GM18498 (cell line): ENCODE measurements at regions not wholly inside any gene's neighbourhood (a gene's known extent, or its start where the extent isn't known, plus 50 kb on each side); places are given as distances from the start of the nearest gene placed in this dataset.
"Not testable (repeated sequence)": the region's sequence is repeated elsewhere in the genome, so short reads cannot be mapped to it uniquely, and the experiment has no call there.

Experiments used
- ATAC-seq: cut with Tn5 transposase; IDR thresholded peaks from one replicate; pipeline ENCODE4 v1.9.1; 2021; ENCODE audit warnings: mild to moderate bottlenecking, moderate library complexity; ENCODE audit not compliant: unreplicated experiment

GRCh38 chr7:24428676-24429075 lies 144.6 kb upstream of the PALS2 start:
- ATAC-seq = no peak

DNA sequence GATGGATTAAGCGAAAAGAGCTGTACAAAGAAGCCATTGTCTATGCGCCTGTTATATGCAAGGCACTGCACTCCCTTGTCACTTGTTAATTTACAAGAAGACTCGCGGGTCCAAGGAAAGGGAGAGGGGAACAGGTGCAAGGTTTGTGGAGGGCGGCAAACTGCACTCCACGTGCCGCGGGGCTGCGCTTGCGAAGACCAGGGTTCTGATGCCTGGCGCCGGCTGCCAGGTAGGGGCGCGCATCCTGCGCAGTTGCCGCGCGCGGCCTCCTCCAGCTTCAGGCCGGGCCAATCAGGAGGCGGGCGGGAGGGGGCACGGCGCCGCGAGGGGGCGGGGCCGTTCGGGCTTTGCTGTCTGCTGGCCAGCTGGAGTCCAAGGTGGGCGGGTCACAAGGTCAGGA lies 140.6 kb upstream of the PALS2 start:
- no peak for ATAC-seq

DNA sequence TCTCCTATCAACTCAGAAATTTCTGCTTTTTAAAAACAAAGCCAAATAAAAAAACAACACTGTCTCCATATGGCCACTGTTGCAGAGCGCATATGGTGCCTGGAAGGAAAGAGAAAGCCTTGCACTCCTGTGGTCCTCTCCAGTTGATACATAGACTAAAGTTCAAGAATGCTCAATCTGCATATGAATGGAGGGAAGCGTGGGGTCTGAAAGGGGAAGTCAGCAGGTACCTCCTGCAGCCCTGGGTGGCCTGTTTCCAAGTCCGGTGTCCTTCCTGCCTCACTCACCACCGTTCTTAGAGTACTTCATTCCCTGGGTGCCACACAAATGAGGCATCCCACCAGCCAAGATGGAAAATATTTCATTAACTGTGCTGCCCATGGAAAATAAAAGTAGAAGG lies 138.3 kb upstream of the PALS2 start:
- ATAC-seq = no peak

DNA sequence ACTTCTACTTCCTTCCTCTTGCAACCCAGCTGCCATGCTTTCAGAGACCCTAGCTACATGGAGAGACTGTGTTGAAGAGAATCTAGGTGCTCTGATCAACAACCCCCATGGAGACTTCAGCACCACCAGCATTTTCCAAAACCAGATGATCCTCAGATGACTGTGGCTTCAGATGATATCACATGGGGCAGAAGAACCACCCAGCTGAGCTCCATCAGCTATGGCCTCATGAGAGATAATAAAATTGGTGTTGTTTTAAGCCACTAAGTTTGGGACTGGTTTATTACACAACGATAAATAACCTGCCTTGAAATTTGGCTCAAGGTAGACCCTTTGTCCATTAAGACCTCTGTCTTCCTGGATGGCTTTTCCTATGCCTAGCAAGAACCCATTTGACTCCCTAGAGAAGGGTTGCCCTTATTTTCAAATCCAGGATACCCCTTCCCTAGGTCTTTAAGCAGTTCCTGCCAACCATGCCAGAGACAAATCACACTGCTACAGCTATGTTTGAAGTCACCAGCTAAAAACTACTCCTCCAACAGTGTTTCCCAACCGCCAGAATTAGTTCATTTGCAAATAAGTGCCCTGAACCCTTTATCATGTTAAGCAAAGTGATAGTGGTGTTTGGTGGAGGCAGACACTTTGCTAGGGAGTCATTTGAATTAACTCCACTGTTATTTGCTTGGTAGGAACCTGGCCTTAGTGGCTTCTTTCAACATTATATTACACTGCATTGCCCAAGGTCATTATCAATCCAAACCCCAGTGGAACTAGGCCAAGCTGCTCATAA lies 136.9 kb upstream of the PALS2 start:
- no peak for ATAC-seq

DNA sequence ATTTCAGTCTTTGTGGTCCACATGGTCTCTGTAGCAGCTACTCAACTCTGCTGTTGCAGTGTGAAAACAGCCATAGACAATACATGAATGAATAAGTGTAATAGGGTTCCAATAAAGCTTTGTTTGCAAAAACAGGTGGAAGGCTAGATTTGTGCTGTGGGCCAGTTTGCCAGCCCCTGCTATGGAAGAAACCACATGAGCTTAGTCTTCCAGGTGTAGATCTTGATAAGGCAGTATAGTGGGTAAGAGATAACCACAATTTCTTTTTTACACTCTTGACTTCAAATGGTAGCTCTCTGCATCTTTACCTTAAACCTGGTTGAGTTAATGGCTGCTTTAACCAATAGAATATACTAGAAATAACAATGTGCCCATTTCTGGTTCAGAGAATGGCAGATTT lies 135.0 kb upstream of the PALS2 start:
- no peak for ATAC-seq

- not testable (repeated sequence) for ATAC-seq
Observed at GRCh38 chr7:24439104-24439503, 134.1 kb upstream of the PALS2 start.

- ATAC-seq = no peak
Observed at GRCh38 chr7:24440892-24441291, 132.4 kb upstream of the PALS2 start.

- ATAC-seq = peak; percentile 72
Observed at GRCh38 chr7:24441314-24442027, 131.8 kb upstream of the PALS2 start.

DNA sequence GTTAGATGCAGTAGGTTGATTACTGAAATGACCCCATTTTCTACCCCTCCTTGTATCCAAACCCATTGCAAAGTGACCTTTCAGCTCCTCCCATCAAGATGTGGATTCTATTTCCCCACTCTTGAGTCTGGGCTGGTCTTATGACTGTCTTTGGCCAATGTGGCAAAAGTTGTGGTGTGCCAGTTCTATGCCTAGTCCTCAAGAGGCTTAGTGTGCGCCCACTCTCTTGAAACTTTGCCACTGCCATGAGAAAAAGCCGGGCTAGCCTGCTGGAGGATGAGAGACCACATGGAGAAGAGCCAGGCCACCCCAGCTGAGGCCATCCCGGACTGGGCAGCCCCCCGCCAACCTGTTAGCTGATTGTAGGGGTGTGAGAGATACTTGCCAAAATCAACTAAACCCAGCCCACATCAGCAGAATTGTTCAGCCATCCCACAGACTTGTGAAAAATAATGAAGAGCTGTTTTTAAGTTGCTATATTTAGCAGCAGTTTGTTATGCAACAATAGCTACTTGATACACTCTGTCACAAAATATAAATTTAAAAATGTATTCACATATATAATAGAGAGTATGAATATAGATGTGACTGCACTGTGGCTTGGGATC lies 131.0 kb upstream of the PALS2 start:
- ATAC-seq = peak; percentile 48

GRCh38 chr7:24444666-24445440 lies 128.4 kb upstream of the PALS2 start:
- no peak for ATAC-seq

GRCh38 chr7:24448038-24448437 lies 125.2 kb upstream of the PALS2 start:
- no peak for ATAC-seq

DNA sequence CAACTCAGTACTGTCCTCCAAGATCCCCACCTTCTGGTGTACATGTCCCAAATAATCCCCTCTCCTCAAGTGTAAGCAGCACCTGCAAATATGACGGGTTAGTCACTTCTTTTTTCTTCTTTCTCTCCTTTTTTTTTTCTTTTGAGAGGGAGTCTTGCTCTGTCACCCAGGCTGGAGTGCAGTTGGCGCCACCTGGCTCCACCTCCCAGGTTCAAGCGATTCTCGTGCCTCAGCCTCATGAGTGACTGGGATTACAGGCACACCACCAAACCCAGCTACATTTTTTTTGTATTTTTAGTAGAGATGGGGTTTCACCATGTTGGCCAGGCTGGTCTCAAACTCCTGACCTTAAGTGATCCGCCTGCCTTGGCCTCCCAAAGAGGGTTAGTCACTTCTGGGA lies 123.8 kb upstream of the PALS2 start:
- ATAC-seq = not testable (repeated sequence)

DNA sequence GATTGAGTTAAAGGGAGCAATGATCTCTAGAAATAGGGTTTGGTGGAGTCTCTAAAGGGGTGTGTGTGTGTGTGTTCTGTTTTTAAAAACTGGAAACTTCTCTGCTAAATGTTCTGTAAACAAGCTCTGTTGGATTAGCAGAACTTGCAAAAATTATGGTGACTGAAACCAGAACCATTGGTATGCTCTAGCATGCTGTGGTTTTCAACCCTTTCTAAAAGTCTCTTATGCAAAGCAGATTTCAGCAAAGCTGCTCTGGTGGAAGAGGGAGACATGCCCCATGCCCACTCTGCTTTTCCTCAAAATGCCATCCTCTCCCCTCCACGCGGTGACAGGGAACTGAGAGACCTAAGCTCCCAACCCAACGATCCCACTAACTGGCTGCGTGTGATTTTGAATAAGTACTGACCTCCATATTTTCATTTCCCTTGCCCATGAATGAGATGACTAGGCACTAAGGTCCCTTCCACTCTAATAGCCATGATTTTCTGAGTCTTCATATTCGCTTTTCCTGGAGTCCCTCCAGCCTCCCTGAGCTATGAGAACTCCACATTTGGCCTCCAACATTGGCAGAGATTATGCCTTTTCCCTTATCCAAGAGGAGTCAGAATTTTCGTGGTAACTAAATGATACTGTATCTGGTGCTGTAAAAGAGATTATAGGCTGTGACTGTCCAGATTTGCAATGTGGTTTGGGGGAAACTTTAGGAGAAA lies 117.3 kb upstream of the PALS2 start:
- ATAC-seq = peak; percentile 94

DNA sequence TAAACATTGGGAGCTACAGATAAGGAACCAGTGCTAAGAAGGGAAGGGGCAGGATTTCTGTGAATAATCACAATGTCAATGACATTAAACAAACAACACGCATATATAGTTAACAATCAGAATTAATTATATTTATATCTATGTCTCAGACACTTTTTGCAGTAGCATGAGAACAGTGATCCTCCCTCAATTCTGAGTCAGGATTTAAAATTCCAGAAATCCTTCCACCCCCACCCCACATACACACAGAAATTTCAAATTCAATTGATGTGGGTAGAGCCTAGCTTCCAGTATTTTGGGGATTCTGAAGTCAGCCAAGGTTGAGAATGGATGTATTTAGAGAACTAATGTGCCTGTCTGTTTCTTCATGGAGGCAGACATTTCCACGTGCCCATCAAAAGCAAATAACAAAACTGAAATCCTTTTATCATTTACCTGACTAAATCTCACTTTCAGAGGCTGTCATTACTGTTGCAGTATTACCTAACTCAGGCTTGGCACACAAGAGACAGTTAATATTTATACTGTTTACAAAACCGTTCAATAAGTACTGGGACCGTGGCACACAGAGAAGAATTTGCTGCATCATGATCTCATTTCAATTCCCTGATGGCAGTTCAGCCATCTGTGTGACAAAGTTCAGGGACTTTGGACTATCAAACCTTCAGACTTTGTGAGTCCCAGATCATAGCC lies 116.6 kb upstream of the PALS2 start:
- ATAC-seq = peak; percentile 49

GRCh38 chr7:24457219-24457558 lies 116.1 kb upstream of the PALS2 start:
- no peak for ATAC-seq

DNA sequence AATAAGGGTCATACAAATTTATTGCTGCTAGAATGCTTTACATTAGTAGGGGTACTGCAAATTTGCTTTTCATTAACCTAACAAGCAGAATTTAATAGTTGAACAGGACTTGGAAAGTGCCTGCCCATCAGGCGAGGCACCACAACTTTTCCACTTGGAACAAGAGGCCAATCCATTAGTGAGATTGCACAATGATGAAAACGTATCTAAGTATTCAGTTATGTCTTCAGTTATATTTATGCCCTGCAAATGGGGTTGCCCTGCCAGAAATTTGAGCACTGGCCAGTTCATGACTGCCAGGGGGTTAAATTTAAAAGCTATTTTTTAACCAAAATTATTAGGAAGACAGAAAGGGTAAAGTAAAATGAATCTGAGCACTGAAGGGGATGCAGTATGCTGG lies 111.1 kb upstream of the PALS2 start:
- no peak for ATAC-seq

- ATAC-seq = no peak
Observed at GRCh38 chr7:24462984-24463383, 110.3 kb upstream of the PALS2 start.

GRCh38 chr7:24463474-24463873 lies 109.8 kb upstream of the PALS2 start:
- no peak for ATAC-seq

DNA sequence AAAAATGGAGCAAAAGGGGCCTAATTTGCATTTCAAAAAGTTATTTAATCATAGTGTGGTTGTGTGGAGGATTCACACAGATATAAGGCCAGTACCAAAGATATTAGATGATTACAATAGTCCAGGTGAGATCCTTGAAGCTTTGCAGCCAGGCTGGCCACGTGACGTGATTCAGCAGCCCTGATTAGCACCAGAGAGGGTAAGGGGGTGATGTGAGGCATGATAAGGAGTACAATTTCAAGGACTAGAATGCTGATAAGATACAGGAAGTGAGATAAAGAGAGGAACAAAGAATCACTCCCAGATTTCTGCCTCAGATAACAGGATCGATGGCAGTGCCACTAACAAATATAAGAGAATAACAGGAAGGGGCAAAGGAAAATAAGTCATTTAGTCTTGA lies 108.4 kb upstream of the PALS2 start:
- no peak for ATAC-seq

DNA sequence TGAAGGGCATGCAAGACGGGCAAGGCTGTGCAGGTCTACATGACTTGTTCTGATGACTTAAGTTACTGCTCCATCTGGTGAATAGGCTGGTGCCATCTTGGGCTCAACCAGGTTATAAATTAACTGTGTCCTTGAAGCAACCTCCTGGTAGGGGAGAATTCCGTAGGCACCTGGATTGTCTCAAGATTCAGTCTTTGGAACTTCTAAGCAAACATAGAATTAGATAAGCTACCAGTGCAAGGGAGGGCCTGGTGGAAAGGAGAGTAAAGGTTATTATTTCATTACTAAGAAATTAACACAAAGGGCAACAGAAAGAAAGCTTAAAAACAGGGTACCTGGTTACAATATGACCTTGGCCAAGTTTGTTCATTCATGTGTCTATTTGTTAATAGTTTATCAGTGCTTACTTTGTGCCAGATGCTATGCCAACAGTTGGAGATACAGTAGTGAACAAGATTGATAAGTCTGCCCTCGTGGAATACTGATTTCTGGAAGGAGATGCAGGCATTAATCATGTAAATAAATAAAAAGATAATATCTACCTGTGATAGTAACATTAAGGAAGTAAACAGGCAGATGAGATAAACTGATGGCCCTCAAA lies 107.0 kb upstream of the PALS2 start:
- no peak for ATAC-seq
